ENCODE measurements at regions not wholly inside any gene's neighbourhood (a gene's known extent, or its start where the extent isn't known, plus 50 kb on each side); places are given as distances from the start of the nearest gene placed in this dataset.

DNA sequence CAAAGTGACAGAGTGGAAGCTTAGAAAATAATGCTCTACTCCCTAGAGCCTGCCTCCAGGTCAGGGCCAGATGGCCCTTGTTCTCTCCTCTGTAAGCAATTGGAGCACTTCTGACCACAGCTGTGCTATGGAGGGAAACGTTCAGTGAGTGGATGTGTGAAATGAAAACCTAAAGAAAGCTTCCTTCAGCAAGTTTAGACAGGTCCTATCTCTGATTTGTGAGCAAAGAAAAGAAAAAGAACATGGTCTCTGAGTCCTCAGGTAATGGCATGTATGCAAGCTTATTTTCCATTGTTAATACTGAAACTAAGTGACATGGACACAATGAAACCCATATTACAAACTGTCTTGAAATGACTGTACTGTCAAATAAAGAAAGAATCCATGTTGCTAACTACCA, 1486.8 kb downstream of the EFNB2 start:
- TF ChIP-seq CTCF (IDR thresholded peaks at IDR 0.05; ENCODE audit: low read length): no peak
- TF ChIP-seq EZH2 (IDR thresholded peaks at IDR 0.05; ENCODE audit: borderline replicate concordance, low read length): no peak
